Hematopoietic multipotent progenitor cell treated with erythropoietin and hydrocortisone succinate and interleukin-3 and kit ligand, for 17 days (in vitro differentiated cells): ENCODE measurements at regions not wholly inside any gene's neighbourhood (a gene's known extent, or its start where the extent isn't known, plus 50 kb on each side); places are given as distances from the start of the nearest gene placed in this dataset.
A peak's percentile ranks its signal among the peaks of the same experiment; 100 is the strongest.

ENCODE experiments used
- DNase-seq: peaks from one replicate; pipeline ENCODE4 v3.0.0-alpha.2; 2015; ENCODE audit warnings: low spot score

- no peak for DNase-seq
Measured at GRCh38 chr14:61893371-61893940, 131.2 kb downstream of the SNAPC1 start.

- DNase-seq, result peak; percentile 8
Measured at GRCh38 chr14:61894452-61895077, 132.3 kb downstream of the SNAPC1 start.

DNA sequence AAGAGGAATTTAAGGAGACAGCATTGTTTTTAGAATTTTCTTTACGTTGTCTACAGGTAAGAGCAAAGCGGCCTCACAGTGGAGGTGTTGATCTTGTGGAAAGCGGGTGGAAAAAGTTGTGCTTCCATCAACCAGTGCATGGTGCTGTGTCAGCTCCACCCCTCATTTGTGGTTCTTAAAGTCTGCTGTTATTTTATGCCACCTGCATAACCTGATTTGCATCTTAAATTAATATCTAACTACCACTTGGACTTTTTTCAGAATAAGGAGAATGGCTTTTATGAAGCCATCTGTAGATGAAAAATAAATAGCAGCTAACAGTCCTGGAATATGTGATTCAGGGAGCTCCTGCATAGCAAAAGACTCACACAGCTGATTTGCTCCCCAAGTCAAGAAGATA, 135.1 kb downstream of the SNAPC1 start:
- no peak for DNase-seq

GRCh38 chr14:61898568-61898967, 136.3 kb downstream of the SNAPC1 start:
- no peak for DNase-seq

- no peak for DNase-seq
Measured at GRCh38 chr14:61899497-61899896, 137.3 kb downstream of the SNAPC1 start.

DNA sequence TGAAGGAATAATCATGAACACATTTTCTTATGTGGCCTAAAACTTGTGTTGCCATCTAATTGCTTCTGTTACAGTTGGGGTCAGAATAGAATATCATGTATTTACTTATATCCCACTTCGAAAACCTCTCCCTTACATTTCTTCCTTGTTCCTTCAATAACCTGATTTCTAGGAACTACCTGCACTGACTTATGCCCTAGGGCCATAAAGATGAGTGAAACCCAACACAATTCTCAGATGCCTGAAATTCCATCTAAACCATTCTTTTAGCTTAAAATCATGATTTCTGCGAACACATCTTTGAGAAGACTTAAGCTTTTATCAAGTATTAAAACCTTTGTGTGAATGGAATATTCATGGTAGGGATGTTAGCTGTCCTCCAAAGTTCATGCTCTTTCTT, 142.7 kb downstream of the SNAPC1 start:
- DNase-seq, result no peak

GRCh38 chr14:61911574-61911973, 149.4 kb downstream of the SNAPC1 start:
- DNase-seq, result no peak

- DNase-seq, result no peak
Measured at GRCh38 chr14:61918998-61919397, 156.8 kb downstream of the SNAPC1 start.

DNA sequence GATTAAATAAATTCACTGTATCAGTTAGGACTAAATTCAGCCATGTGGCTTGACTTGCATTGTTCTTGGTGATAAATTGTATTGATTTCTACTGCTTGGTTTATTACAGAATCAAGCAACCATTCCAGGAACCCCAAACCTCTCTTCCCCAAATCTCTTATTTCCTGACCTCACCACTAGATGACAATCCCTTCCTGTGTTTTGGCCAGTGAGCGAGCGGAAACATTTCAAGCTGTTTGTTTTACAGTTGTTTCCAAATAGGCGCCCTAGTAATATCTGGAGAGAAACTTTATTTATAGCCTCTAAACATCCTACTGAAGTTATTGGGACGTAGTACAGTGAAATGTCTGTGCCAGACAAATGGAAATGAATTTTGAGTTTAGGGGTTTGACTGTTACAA, 161.1 kb downstream of the SNAPC1 start:
- DNase-seq, result no peak

DNA sequence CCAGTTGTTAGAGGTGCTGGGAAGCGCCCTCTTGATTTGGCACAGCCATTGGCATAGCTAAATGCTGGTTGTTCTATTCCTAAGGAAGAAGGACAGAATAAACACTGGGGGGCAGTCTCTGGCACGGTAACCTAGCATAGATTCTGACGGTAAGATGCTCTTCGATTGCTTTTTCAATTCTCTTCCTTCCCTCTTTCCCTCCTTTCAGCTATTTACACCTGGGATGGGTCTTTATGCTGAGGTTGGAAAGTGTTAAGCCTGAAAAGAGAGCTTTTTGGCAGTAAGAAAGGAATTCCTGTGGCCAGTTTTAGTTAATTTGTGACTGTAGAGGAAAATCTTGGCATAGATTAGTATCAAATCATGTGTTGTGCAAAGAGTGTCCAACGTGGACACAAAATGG, 162.8 kb downstream of the SNAPC1 start:
- no peak for DNase-seq

- no peak for DNase-seq
Measured at GRCh38 chr14:61925732-61926435, 163.7 kb downstream of the SNAPC1 start.

GRCh38 chr14:61927060-61927459, 164.8 kb downstream of the SNAPC1 start:
- no peak for DNase-seq

GRCh38 chr14:61927520-61927919, 165.3 kb downstream of the SNAPC1 start:
- no peak for DNase-seq

GRCh38 chr14:61928300-61928699, 166.1 kb downstream of the SNAPC1 start:
- DNase-seq, result no peak

DNA sequence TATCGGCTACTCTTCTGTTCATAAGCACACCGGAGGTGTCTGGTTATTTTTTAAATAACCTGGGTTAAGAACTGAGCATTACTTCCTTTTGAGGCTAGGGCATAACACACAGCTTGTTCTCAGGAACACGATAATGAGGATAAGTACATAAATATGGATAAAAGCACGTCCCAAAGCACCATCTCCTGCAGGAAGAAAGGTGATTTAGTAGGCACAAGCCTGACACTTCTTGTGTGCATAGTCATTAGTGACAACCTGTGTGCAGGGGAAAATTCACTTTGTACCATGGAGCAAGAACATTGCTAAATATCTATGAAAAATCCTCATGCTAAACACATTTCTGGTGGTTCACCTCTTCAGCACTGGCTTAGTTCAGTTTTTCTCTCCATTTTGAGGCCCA, 166.5 kb downstream of the SNAPC1 start:
- no peak for DNase-seq

GRCh38 chr14:61929651-61930050, 167.4 kb downstream of the SNAPC1 start:
- no peak for DNase-seq

DNA sequence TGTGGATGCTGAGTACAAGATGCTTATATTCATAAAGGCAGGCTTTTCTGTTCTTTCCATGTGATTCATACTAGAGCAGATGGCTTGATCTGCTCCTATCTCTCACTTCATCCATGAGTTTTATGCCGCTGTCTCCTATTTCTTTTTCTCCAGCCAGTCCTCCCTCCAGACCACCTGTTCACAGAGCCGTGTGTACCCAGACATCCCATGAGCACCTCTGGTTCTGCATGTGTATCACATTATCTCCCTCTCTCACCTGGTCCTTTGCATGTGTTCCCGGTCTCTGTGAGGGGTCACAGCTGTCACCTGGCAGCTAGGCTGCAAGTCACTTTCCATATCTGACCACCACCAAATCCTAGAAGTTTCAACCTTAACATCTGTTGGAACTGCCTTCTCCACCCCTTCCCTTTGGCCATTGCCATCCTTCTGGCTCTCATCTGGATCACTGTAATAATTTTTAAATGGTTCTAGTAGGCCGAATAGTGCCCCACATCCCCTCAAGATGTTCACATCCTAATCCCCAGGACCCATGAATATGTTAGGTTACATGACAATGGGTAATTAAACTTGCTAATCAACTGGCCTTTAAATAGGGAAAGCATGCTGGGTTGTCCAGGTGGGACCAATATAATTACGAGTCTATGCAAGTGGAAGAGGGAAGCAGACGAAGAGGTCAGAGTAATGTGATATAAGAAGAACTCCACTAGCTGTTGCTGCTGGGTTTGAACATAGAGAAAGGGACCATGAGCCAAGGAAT, 168.1 kb downstream of the SNAPC1 start:
- DNase-seq, result no peak

GRCh38 chr14:61932974-61933373, 170.8 kb downstream of the SNAPC1 start:
- no peak for DNase-seq

GRCh38 chr14:61934385-61934784, 172.2 kb downstream of the SNAPC1 start:
- DNase-seq, result no peak

GRCh38 chr14:61939776-61940175, 177.6 kb downstream of the SNAPC1 start:
- no peak for DNase-seq

DNA sequence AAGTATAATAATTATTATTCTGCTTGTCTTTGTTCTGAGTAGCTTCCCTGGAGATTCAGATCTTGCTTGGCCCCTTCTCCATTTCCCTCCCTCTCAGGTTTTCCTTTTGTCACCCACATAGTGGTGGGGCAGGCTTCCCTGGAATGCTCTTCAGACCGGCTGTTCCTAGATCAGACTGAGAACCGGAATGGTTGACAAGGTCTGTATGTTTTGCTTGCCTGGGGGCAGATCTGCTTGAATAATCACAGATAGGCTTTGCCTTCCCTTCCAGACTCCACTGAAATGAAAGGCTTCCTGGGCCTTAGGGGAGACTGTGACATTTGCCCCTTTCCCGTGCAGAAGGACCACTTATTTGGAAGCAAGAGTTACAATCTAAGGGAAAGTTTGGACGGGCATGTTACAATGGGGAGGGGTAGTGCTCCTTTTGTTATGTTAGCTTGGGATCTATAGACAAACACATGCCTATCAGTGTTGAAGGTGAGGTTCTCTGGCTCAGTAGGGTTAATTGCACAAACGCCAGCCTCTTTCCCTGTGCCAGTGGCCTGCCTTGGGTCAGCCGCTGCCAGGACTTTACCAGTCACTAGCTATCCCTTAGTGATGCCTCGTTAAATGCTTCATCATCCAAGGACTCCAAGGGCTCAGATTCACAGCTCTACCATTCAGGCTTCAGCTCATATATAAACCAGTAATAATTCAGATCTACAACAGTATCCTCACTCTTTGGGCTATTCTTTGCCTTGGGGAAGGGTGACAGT, 178.6 kb downstream of the SNAPC1 start:
- DNase-seq, result no peak
